Liver (tissue), 8 donors: ENCODE measurements at regions not wholly inside any gene's neighbourhood (a gene's known extent, or its start where the extent isn't known, plus 50 kb on each side); places are given as distances from the start of the nearest gene placed in this dataset.

Experiments used
- DNase-seq: peaks from one replicate; pipeline ENCODE4 v3.0.0-alpha.2; 2017; ENCODE audit warnings: low spot score
- H3K27ac ChIP-seq, 2 donors: one replicate each; pipeline ENCODE4 v1.7.0; 2013; ENCODE audit warnings: inconsistent platforms in 2 of 2, low read length in 2 of 2, control low read depth in 1 of 2, low read depth in 1 of 2, mild to moderate bottlenecking in 1 of 2
- H3K27me3 ChIP-seq, 4 donors: one replicate each; pipeline versions ENCODE4 v1.6.1 to v1.7.0; 2013; ENCODE audit warnings: low read length in 3 of 4, inconsistent platforms in 1 of 4, mild to moderate bottlenecking in 1 of 4, moderate library complexity in 1 of 4; ENCODE audit not compliant: control insufficient read depth in 4 of 4, insufficient read depth in 4 of 4
- H3K36me3 ChIP-seq, 4 donors: one replicate each; pipeline versions ENCODE4 v1.6.1 to v1.7.0; 2013; ENCODE audit warnings: low read length in 3 of 4, mild to moderate bottlenecking in 3 of 4, low read depth in 1 of 4, moderate library complexity in 1 of 4; ENCODE audit not compliant: control insufficient read depth in 4 of 4, insufficient read depth in 3 of 4
- H3K4me1 ChIP-seq, 4 donors: one replicate each; pipeline versions ENCODE4 v1.6.1 to v1.7.0; 2013; ENCODE audit warnings: low read length in 3 of 4, mild to moderate bottlenecking in 3 of 4, moderate library complexity in 1 of 4; ENCODE audit not compliant: control insufficient read depth in 4 of 4, insufficient read depth in 4 of 4
- H3K4me3 ChIP-seq, 3 donors: one replicate each; pipeline versions ENCODE4 v1.6.1 to v1.7.0; 2013; ENCODE audit warnings: low read length in 3 of 3, control low read depth in 1 of 3, low read depth in 1 of 3, mild to moderate bottlenecking in 1 of 3
- H3K9ac ChIP-seq, 2 donors: one replicate each; pipeline ENCODE4 v1.7.0; 2013; ENCODE audit warnings: low read length in 2 of 2, mild to moderate bottlenecking in 2 of 2, moderate library complexity in 2 of 2, control low read depth in 1 of 2, low read depth in 1 of 2
- H3K9me3 ChIP-seq, 4 donors: one replicate each; pipeline versions ENCODE4 v1.6.1 to v1.7.0; 2013; ENCODE audit warnings: low read length in 3 of 4; ENCODE audit not compliant: control insufficient read depth in 4 of 4
- EGR1 ChIP-seq, 2 donors: IDR thresholded peaks; 2 replicates each; pipeline ENCODE4 v1.6.1; 2016 to 2018; ENCODE audit warnings: antibody characterized with exemption in 2 of 2, low read depth in 2 of 2
- FOXA2 ChIP-seq: IDR thresholded peaks from 2 replicates; pipeline ENCODE4 v1.6.1; 2016; ENCODE audit warnings: antibody characterized with exemption
- GABPA ChIP-seq, 2 donors: IDR thresholded peaks in 1 of 2; conservative IDR thresholded peaks in 1 of 2; 2 replicates each; pipeline ENCODE4 v1.6.1; 2016; ENCODE audit warnings: antibody characterized with exemption in 2 of 2, mild to moderate bottlenecking in 1 of 2, moderate library complexity in 1 of 2
- JUND ChIP-seq, 2 donors: IDR thresholded peaks; 2 replicates each; pipeline ENCODE4 v1.6.1; 2016; ENCODE audit warnings: antibody characterized with exemption in 2 of 2
- NR2F2 ChIP-seq: IDR thresholded peaks from 2 replicates; pipeline ENCODE4 v1.6.1; 2016; ENCODE audit warnings: antibody characterized with exemption
- RAD21 ChIP-seq, 2 donors: IDR thresholded peaks; 2 replicates each; pipeline ENCODE4 v1.6.1; 2016; ENCODE audit warnings: antibody characterized with exemption in 2 of 2, mild to moderate bottlenecking in 2 of 2
- RXRA ChIP-seq, 2 donors: IDR thresholded peaks; 2 replicates each; pipeline ENCODE4 v1.6.1; 2017 to 2018; ENCODE audit warnings: antibody characterized with exemption in 2 of 2, mild to moderate bottlenecking in 1 of 2
- SP1 ChIP-seq: IDR thresholded peaks from 2 replicates; pipeline ENCODE4 v1.6.1; 2018; ENCODE audit warnings: antibody characterized with exemption, mild to moderate bottlenecking
- WGBS: extraction: QIAGEN DNeasy Blood & Tissue Kit; methylation state at CpG from one replicate; pipeline ENCODE4 v1.1.7; 2013; 5-methylcytosine and 5-hydroxymethylcytosine counted together
- TF ChIP-seq, protein P1 (sequence below): IDR thresholded peaks from 2 replicates; pipeline ENCODE4 v1.6.1; 2016; ENCODE audit warnings: antibody characterized with exemption
- TF ChIP-seq, protein P2 (sequence below): IDR thresholded peaks from 2 replicates; pipeline ENCODE4 v1.6.1; 2016; ENCODE audit warnings: antibody characterized with exemption
- TF ChIP-seq, protein P3 (sequence below): IDR thresholded peaks from 2 replicates; pipeline ENCODE4 v1.6.1; 2016; ENCODE audit warnings: antibody characterized with exemption, mild to moderate bottlenecking
- TF ChIP-seq, protein P4 (sequence below): fragments of 150-350 bp; IDR thresholded peaks from 2 replicates; pipeline ENCODE4 v1.5.1; 2017; ENCODE audit warnings: improper control_type of control experiment, low read depth, low read length; ENCODE audit not compliant: missing input control
- donor health status: healthy.
- donor health status: healthy.
- donor health status: healthy.
- donor health status: healthy.
- donor health status: healthy.

DNA sequence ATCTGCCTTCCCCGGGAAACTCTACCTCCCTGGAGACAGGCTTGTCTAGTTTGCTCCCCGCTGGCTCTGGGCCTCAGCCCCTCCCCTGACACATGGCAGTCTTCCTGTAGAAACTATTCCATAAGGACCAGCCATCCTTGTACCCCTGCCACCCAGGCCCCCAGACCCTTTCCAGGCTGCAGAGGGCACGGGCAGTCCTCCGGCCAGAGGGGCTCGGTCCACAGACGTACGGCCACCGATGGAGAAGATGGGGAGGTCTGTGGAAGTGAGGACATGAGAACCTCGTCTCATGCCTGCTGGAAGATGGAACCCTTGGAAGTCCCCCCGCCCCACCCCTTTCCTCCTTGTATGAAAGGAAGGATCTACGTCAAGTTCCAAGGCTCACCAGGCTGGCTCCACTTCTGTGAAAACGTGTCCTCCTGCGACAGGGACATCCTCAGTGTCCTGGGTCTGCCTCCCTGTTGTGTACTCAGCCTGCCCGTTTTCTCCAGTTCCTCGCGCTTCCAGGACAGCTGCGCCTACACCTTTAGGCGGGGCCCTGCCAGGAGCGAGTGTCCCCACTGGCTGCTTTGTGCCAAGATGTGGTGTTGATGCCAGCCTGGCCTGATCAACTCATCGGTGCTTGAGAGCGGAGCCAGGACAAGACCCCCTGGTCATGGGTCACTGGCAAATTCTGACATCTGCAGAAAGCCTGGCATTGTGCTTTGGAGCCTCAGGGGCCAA lies 414.9 kb downstream of the GLRX3 start:
- DNase-seq = no peak
- H3K4me3 ChIP-seq = no peak overlapping the region
- H3K9me3 ChIP-seq = no peaks in the 10 kb centered on the region
- WGBS = 82% methylated on average over 21 of the region's 21 CpGs
- H3K4me1 ChIP-seq = no peaks in the 10 kb centered on the region
- H3K36me3 ChIP-seq = no peaks in the 10 kb centered on the region
- TF ChIP-seq, protein P1, sequence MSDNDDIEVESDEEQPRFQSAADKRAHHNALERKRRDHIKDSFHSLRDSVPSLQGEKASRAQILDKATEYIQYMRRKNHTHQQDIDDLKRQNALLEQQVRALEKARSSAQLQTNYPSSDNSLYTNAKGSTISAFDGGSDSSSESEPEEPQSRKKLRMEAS = no peak
- no peak for TF ChIP-seq RXRA (IDR thresholded peaks at IDR 0.05)
- TF ChIP-seq GABPA (IDR thresholded peaks at IDR 0.05 in 1 of 2, conservative IDR thresholded peaks at IDR 0.05 in 1 of 2) = no peak
- no peak for TF ChIP-seq RAD21 (IDR thresholded peaks at IDR 0.05)
- TF ChIP-seq, protein P2, sequence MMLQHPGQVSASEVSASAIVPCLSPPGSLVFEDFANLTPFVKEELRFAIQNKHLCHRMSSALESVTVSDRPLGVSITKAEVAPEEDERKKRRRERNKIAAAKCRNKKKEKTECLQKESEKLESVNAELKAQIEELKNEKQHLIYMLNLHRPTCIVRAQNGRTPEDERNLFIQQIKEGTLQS = no peak
- H3K27me3 ChIP-seq = no peaks in the 10 kb centered on the region
- H3K27ac ChIP-seq = no peak overlapping the region
- no peak overlapping the region for H3K9ac ChIP-seq

DNA sequence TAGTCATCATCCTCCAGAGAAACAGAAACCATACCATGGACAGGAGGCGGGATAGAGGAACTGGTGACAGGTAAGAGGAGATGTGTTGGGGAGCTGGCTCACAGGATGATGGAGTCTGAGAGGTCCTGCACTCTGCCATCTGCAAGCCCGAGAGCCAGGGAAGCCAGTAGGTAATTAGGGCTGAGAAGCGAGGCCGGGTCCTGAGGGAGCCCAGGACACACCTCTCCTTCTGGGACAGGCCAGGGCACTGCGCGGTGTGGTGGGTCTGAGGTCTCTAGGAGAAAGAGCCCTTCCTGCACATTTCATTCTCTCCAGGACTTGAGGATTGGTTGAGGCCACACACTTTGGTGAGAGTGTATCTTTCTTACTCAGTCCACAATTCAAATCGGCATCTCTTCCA lies 415.5 kb downstream of the GLRX3 start:
- DNase-seq = no peak
- Histone ChIP-seq H3K27me3 (no peaks in the 10 kb centered on the region), H3K4me1 (no peaks in the 10 kb centered on the region), H3K4me3 (no peak overlapping the region), H3K27ac (no peak overlapping the region), H3K9me3 (no peaks in the 10 kb centered on the region), H3K9ac (no peak overlapping the region), H3K36me3 (no peaks in the 10 kb centered on the region)
- TF ChIP-seq GABPA (IDR thresholded peaks at IDR 0.05 in 1 of 2, conservative IDR thresholded peaks at IDR 0.05 in 1 of 2) (no peak), RAD21 (IDR thresholded peaks at IDR 0.05) (no peak), JUND (IDR thresholded peaks at IDR 0.05) (no peak), NR2F2 (no peak), FOXA2 (no peak), EGR1 (IDR thresholded peaks at IDR 0.05; ENCODE audit: low read depth in 2 of 2) (no peak), RXRA (IDR thresholded peaks at IDR 0.05) (no peak), SP1 (no peak)
- TF ChIP-seq, protein P1 = no peak
- TF ChIP-seq, protein P3, sequence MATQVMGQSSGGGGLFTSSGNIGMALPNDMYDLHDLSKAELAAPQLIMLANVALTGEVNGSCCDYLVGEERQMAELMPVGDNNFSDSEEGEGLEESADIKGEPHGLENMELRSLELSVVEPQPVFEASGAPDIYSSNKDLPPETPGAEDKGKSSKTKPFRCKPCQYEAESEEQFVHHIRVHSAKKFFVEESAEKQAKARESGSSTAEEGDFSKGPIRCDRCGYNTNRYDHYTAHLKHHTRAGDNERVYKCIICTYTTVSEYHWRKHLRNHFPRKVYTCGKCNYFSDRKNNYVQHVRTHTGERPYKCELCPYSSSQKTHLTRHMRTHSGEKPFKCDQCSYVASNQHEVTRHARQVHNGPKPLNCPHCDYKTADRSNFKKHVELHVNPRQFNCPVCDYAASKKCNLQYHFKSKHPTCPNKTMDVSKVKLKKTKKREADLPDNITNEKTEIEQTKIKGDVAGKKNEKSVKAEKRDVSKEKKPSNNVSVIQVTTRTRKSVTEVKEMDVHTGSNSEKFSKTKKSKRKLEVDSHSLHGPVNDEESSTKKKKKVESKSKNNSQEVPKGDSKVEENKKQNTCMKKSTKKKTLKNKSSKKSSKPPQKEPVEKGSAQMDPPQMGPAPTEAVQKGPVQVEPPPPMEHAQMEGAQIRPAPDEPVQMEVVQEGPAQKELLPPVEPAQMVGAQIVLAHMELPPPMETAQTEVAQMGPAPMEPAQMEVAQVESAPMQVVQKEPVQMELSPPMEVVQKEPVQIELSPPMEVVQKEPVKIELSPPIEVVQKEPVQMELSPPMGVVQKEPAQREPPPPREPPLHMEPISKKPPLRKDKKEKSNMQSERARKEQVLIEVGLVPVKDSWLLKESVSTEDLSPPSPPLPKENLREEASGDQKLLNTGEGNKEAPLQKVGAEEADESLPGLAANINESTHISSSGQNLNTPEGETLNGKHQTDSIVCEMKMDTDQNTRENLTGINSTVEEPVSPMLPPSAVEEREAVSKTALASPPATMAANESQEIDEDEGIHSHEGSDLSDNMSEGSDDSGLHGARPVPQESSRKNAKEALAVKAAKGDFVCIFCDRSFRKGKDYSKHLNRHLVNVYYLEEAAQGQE = no peak
- TF ChIP-seq, protein P4, sequence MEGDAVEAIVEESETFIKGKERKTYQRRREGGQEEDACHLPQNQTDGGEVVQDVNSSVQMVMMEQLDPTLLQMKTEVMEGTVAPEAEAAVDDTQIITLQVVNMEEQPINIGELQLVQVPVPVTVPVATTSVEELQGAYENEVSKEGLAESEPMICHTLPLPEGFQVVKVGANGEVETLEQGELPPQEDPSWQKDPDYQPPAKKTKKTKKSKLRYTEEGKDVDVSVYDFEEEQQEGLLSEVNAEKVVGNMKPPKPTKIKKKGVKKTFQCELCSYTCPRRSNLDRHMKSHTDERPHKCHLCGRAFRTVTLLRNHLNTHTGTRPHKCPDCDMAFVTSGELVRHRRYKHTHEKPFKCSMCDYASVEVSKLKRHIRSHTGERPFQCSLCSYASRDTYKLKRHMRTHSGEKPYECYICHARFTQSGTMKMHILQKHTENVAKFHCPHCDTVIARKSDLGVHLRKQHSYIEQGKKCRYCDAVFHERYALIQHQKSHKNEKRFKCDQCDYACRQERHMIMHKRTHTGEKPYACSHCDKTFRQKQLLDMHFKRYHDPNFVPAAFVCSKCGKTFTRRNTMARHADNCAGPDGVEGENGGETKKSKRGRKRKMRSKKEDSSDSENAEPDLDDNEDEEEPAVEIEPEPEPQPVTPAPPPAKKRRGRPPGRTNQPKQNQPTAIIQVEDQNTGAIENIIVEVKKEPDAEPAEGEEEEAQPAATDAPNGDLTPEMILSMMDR = no peak
- 86% methylated on average over 7 of the region's 7 CpGs for WGBS
